Frontal cortex (tissue), 3 donors: ENCODE measurements at regions not wholly inside any gene's neighbourhood (a gene's known extent, or its start where the extent isn't known, plus 50 kb on each side); places are given as distances from the start of the nearest gene placed in this dataset.
"Not testable (repeated sequence)": the region's sequence is repeated elsewhere in the genome, so short reads cannot be mapped to it uniquely, and the experiment has no call there.

ENCODE experiments used
- DNase-seq, 2 donors: peaks; one replicate each; pipeline ENCODE4 v3.0.0; 2012; ENCODE audit warnings: low spot score in 2 of 2
- FAIRE-seq: peaks from 2 replicates; lab custom pipeline; 2012; peaks lifted over from hg19 to GRCh38; lab: Jason Lieb, UNC
- donor health status: control.
- donor health status: control.
- donor health status: control.

DNA sequence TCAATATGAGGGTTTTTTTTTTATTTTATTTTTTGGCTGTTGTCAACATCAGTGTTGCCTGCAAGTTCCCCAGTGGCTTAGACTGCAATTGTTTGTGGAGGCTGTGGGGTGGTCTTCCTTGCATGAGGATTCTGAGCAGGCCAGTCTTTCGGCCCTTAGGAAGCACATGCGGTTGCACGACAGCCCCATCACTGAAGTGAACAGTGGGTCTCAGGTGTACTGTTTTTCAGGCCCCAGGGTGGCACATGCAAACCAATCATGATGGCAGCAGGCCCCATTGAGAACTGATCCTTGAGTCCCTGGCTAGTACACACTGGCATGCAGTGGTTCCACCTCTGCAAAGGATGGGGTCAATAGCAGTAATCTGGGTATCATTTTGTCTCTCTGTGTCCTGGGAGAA, 768.7 kb downstream of the EPHA3 start:
- no peak for DNase-seq
- no peak for FAIRE-seq

- no peak for DNase-seq
- no peak for FAIRE-seq
Observed at GRCh38 chr3:89877230-89877629, 769.8 kb downstream of the EPHA3 start.

DNA sequence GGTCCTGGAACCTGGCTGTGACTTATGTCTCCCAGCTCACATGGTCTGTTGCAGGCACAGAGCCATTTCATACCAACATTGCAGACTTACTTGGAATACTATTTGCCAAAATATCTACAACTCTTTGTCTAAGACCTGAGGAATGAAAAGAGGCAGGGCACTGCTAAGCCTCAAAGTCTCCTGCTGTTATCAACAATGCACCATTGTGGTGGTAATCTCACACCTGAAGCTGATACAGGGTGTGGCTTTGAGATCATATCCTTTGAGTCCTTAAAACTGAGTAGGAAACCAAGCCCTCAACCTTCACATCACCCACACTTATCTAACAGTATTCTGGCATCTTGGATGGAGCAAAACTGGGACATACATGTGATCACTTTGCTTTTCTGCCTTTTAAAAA, 782.0 kb downstream of the EPHA3 start:
- DNase-seq (no peak), FAIRE-seq (no peak)

- FAIRE-seq (no peak), DNase-seq (no peak)
Observed at GRCh38 chr3:89908711-89909213, 801.3 kb downstream of the EPHA3 start.

- DNase-seq, result no peak
Observed at GRCh38 chr3:89912031-89912430, 804.6 kb downstream of the EPHA3 start.

GRCh38 chr3:89923921-89924610, 816.6 kb downstream of the EPHA3 start:
- no peak for DNase-seq

More at GRCh38 chr3:89912031-89912430, 804.6 kb downstream of the EPHA3 start:
- FAIRE-seq, result no peak

GRCh38 chr3:89925976-89926375, 818.6 kb downstream of the EPHA3 start:
- DNase-seq (no peak), FAIRE-seq (no peak)

More at GRCh38 chr3:89923921-89924610, 816.6 kb downstream of the EPHA3 start:
- FAIRE-seq, result no peak

DNA sequence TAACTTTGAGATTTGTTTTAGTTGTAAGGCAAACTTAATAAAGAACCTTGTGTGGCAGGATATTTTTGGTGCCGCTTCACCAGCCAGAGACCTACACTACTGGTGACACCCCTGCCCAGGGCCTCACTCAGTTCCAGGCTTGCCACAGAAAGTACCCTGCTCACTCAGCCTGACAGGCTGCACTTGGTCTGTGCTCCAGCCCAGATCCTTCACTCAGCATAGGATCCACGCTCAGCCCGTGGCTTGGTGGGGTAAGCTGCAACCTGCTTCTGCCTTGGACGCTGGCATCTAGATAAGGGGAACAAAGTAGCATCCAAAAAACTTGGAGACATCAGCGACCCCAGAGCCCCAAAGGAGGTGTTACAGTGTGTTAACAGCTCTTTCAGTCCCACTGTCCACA, 825.5 kb downstream of the EPHA3 start:
- FAIRE-seq (no peak), DNase-seq (no peak)

- not testable (repeated sequence) for DNase-seq, FAIRE-seq
Observed at GRCh38 chr3:89944461-89944860, 837.0 kb downstream of the EPHA3 start.

GRCh38 chr3:89946884-89947283, 839.5 kb downstream of the EPHA3 start:
- FAIRE-seq, result no peak
- DNase-seq, result no peak

- DNase-seq (no peak), FAIRE-seq (no peak)
Observed at GRCh38 chr3:89947337-89947954, 840.0 kb downstream of the EPHA3 start.

GRCh38 chr3:89948008-89948407, 840.6 kb downstream of the EPHA3 start:
- FAIRE-seq, result no peak
- no peak for DNase-seq

DNA sequence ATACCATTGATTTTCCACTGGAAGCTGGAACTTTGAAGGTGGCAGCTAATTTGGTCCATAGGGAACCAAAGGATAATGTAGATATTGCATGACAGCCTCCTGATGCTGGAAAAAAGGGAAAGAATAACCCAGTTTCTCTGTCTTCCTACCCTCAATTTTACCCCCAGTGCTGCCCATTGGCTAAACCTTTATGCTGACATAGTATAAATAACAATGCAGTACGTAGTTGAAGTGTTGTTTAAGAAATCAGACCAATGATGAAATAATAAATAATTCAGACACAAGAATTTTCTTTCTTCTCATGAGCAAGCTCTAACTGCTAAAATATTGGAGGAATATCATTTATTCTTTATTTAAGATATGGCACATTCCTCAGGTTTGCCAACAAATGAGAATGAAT, 843.4 kb downstream of the EPHA3 start:
- FAIRE-seq, result no peak
- no peak for DNase-seq

- FAIRE-seq (no peak), DNase-seq (no peak)
Observed at GRCh38 chr3:89954137-89954536, 846.7 kb downstream of the EPHA3 start.

DNA sequence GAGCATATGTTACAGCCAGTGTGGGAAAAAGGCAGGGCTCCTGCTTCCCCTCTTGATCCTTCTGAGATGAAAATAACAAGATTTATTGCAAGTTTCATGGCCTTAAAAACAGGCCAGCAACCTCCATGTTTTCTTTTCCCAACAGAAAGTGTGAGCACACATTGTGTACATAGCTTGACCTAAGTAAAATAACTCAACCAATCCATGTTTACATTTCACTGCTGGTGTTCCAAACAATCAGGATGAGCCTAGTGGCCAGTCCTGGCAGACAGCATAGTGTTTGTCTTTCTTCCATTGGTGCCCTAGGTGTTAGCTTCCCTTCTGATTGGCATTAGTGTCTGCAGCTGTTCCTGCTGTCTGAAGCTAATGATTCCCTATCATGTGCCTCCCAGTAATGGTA, 847.7 kb downstream of the EPHA3 start:
- no peak for DNase-seq
- FAIRE-seq, result no peak

DNA sequence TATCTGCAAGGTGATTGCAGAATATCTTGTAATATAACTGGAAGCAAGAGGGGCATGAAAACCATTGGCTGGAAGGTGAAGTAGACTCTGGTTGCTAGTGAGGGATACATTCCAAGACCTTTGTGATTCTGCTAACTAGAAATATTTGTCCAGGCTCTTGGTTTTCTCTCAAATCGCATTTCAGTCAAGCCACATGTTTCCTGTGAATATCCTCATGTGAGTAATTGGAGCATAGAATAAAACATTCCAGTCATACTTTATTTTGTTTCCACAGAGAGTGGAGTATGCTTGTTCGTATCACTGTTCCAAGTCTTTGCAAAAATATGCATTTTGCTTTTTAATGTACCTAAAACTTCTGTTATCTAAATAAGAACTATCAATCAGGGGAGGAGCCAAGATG, 850.0 kb downstream of the EPHA3 start:
- FAIRE-seq (no peak), DNase-seq (no peak)

GRCh38 chr3:89958163-89958562, 850.7 kb downstream of the EPHA3 start:
- not testable (repeated sequence) for FAIRE-seq, DNase-seq

DNA sequence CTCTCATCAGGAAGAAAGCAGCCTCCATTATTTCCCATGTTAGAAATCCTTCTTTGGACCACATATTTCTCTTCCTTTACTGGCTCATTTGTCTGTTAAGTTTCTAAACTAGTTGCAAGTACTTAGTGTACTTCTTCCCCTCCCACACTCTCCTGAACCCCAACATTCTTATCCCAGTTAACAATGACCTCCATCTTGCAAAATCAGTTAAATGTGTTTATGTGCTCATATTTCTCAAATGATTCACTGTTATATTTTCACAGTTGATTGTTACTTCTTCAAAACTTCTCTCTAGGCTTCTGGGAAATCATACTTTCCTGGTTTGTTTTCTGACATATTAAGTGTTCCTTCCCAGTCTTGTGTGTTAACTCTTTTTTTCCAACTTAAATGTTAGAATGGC, 856.9 kb downstream of the EPHA3 start:
- FAIRE-seq (no peak), DNase-seq (no peak)

DNA sequence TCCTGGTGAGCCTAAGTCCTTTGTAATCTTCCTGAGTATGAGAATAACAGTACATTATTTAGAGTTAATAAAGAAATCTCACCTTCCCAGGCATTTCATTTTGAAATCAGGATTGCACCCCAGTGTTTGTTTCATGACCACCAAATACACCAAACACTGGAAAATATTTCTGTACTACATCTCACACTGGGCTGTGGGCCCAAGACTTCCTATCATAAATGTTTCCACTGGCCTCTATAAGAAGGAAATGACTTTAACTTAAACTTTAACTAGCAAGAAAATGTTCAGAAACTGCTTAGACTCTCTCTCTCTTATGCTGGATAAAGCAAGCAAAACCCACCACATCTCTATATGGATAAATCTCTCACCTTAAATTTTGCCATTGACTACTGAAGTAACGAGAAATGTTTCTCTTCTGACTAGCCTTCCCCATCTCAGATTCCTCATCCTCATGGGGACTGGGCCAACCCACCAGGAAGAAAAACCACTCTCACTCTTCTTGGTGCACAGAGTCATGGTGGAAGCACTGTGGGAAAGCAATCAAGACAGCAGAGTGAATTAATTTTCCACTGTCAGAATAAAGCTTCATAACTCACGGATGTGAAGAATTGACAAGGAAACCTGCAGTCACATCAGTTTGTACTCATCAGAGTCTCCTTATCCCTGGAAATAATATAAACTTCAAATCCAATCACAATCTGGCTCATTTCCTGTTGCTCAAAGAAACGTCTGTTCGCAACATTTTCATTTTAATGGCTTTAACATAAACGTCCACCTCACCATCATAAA, 859.6 kb downstream of the EPHA3 start:
- FAIRE-seq (no peak), DNase-seq (no peak)

- no peak for DNase-seq
- no peak for FAIRE-seq
Observed at GRCh38 chr3:89971329-89971728, 863.9 kb downstream of the EPHA3 start.

DNA sequence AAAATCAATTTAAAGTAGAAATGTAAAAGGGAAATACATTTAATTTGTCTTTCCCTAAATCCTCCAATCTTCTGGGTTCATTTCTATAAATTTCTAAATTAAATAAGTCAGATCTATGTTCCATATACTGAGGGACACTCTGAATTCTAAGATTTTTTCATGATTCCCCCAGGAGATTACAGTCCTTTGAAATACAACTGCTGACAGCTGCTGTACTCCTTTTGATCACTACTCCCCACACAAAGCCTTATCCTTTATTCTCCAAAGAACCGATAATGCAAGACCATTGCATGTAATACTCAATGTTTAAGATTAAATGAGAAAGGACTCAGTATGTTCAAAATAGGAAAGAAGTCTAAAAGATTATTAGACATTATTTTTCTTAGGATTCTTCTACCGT, 865.7 kb downstream of the EPHA3 start:
- no peak for FAIRE-seq
- no peak for DNase-seq
